Thymus (tissue), 11 donors: ENCODE measurements at regions not wholly inside any gene's neighbourhood (a gene's known extent, or its start where the extent isn't known, plus 50 kb on each side); places are given as distances from the start of the nearest gene placed in this dataset.

Experiments used
- DNase-seq, 9 donors: peaks; one replicate each; pipeline ENCODE4 v3.0.0-alpha.2; 2013; ENCODE audit warnings: low spot score in 9 of 9, low read depth in 6 of 9, missing footprints in 1 of 9
- H3K27ac ChIP-seq, 2 donors: one replicate each; pipeline ENCODE4 v1.5.1; 2013; ENCODE audit warnings: control low read depth in 1 of 2, low read depth in 1 of 2, low read length in 1 of 2, mild to moderate bottlenecking in 1 of 2, moderate library complexity in 1 of 2
- H3K27me3 ChIP-seq, 2 donors: one replicate each; pipeline ENCODE4 v1.5.1; 2013; ENCODE audit warnings: low read length in 1 of 2; ENCODE audit not compliant: control insufficient read depth in 2 of 2, insufficient read depth in 1 of 2
- H3K36me3 ChIP-seq, 2 donors: one replicate each; pipeline ENCODE4 v1.5.1; 2013; ENCODE audit warnings: low read length in 1 of 2, mild to moderate bottlenecking in 1 of 2, moderate library complexity in 1 of 2; ENCODE audit not compliant: control insufficient read depth in 2 of 2, insufficient read depth in 2 of 2
- H3K4me1 ChIP-seq, 2 donors: one replicate each; pipeline ENCODE4 v1.5.1; 2013; ENCODE audit warnings: low read length in 2 of 2; ENCODE audit not compliant: control insufficient read depth in 2 of 2, insufficient read depth in 2 of 2
- H3K4me3 ChIP-seq, 2 donors: one replicate each; pipeline ENCODE4 v1.5.1; 2013; ENCODE audit warnings: low read length in 2 of 2, control low read depth in 1 of 2, mild to moderate bottlenecking in 1 of 2
- H3K9me3 ChIP-seq, 2 donors: one replicate each; pipeline ENCODE4 v1.5.1; 2013; ENCODE audit warnings: low read length in 1 of 2, mild to moderate bottlenecking in 1 of 2; ENCODE audit not compliant: control insufficient read depth in 2 of 2, insufficient read depth in 1 of 2
- WGBS: extraction: QIAGEN DNeasy Blood & Tissue Kit; methylation state at CpG from one replicate; pipeline ENCODE4 v1.1.7; 2013; 5-methylcytosine and 5-hydroxymethylcytosine counted together
- donor health status: healthy.

DNA sequence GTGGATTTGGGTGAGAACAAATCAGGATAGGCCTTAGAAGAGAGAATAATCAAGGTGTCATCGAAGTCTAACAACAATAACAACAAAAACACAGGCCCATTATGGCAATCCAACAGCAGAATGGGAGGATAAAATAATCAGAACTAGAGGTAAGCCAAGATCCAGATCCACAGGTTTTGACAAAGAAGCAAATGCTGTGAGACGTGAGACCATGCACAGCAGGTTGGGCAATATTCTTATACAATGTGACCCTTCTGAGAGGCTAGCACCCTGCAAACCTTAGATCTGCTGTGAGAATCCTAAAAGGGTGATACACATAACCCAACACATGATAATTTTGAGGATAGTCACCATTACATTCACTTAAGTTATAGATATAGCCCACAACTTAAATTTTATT lies 352.9 kb downstream of the CDH10 start:
- WGBS, result 87% methylated on average over 2 of the region's 2 CpGs
- Histone ChIP-seq H3K9me3 (no peaks in the 10 kb centered on the region), H3K36me3 (no peaks in the 10 kb centered on the region), H3K4me3 (no peak overlapping the region), H3K27ac (no peak overlapping the region), H3K27me3 (no peaks in the 10 kb centered on the region), H3K4me1 (no peaks in the 10 kb centered on the region)
- DNase-seq, result no peak

DNA sequence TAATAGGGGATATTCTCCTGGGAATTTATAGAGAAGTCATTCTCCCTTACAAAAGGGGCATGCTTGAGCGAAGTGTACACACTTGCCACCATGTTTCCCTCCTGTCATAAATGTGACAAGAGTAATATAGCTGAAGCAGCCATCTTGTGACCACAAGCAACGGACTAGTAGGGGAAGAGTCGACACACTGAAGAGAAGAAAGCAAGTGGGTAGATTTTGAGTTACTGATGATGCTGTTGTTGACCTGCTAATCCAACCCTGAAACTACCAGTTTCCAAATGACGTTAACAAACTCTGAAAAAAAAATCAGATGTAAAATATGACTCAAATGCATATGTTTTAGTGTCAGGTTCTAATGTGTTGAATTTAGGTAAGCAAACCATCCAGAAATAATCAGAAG lies 350.4 kb downstream of the CDH10 start:
- no peaks in the 10 kb centered on the region for H3K27me3 ChIP-seq
- no peak overlapping the region for H3K4me3 ChIP-seq
- DNase-seq, result no peak
- WGBS, result 82% methylated on average over 4 of the region's 4 CpGs
- H3K36me3 ChIP-seq, result no peaks in the 10 kb centered on the region
- H3K9me3 ChIP-seq, result no peaks in the 10 kb centered on the region
- no peaks in the 10 kb centered on the region for H3K4me1 ChIP-seq
- no peak overlapping the region for H3K27ac ChIP-seq

DNA sequence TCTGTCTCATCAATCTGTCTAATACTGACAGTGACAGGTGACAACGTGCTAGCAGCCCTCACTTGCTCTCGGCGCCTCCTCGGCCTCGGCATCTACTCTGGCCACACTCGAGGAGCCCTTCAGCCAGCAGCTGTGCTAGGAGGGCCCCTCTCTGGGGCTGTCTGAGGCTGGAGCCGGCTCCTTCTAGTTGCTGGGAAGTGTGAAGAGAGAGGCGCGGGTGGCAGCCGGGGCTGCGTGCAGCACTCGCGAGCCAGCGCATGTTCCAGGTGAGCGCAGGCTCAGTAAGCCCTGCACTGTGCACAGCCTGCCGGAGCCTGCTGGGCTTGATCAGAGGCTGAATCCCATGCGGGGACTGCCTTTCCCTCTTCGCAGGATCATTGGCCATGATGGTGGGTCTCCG lies 330.7 kb downstream of the CDH10 start:
- no peaks in the 10 kb centered on the region for H3K4me1 ChIP-seq
- 92% methylated on average over 19 of the region's 19 CpGs for WGBS
- no peak for DNase-seq
- no peak overlapping the region for H3K4me3 ChIP-seq
- H3K27me3 ChIP-seq, result no peaks in the 10 kb centered on the region
- H3K27ac ChIP-seq, result no peak overlapping the region
- H3K9me3 ChIP-seq, result peaks cover 0 to 22% of the 10 kb centered on the region in 2 donors
- no peaks in the 10 kb centered on the region for H3K36me3 ChIP-seq

DNA sequence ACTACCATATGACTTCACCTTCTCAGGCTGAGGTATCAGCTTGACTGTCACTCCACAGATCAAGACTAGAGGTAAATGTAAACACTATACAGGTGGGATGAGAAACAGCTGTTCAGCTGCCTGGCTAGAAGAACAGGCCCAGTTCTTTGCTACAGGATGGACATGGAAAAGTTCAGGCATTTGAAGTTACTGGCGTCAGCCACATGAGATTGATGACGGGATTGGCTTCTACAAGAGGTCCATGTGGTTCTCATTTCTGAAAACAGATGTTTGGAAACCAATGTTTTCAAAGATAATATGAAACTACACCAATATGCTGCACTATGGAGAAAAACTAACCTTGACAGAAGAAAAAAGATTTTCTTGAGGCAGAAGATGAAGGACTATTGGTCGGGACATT lies 324.1 kb downstream of the CDH10 start:
- Histone ChIP-seq H3K36me3 (no peaks in the 10 kb centered on the region), H3K4me3 (no peak overlapping the region), H3K27me3 (no peaks in the 10 kb centered on the region), H3K27ac (no peak overlapping the region), H3K4me1 (no peaks in the 10 kb centered on the region), H3K9me3 (peaks cover 0 to 14% of the 10 kb centered on the region in 2 donors)
- DNase-seq, result no peak
- 90% methylated on average over 3 of the region's 3 CpGs for WGBS

DNA sequence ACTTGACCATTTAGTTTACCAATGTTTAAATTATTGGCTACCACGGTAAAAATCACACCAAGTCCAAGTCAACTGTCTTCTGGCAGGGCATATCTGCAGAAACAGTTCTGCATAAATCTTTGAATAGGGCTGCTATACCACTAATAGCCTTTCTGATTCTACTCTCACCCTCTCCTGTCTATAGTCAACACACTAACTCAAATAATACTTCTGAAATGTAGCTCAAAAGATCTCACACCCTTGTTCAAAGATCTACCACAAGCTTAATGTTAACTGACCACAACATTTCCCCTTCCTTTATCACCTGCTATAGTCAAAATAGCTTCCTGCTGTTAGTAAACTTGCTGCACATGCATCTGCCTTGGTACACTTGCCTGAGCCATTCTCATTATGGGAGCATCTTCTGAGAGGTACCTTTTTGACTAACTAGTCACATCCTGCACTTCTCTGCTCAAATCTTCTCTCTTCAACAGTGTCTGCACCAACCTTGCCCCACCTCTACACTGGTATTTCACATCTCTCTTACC lies 319.4 kb downstream of the CDH10 start:
- H3K4me3 ChIP-seq, result no peak overlapping the region
- H3K4me1 ChIP-seq, result no peaks in the 10 kb centered on the region
- no peak for DNase-seq
- WGBS, result 88% methylated on average over 1 of the region's 1 CpG
- H3K36me3 ChIP-seq, result no peaks in the 10 kb centered on the region
- no peaks in the 10 kb centered on the region for H3K27me3 ChIP-seq
- H3K9me3 ChIP-seq, result peaks cover 0 to 1% of the 10 kb centered on the region in 2 donors
- H3K27ac ChIP-seq, result no peak overlapping the region

DNA sequence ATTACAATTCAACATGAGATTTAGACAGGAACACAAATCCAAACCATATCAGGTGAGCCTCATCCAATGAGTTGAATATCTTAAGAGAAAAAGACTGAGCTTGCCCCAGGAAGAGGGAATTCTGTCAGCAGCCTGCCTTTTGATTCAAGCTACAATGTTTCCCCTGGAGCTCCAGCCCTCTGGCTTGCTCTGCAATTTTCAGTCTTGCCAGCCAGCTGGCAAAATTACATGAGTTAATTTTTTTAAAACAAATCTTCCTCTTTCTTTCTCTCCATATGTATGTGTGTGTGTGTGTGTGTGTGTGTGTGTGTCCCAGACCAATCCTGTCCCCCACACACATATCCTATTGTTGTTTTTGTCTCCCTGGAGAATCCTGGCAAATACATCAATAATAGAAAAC lies 313.2 kb downstream of the CDH10 start:
- no peak for DNase-seq
- no peak overlapping the region for H3K4me3 ChIP-seq
- no peaks in the 10 kb centered on the region for H3K36me3 ChIP-seq
- H3K27me3 ChIP-seq, result no peaks in the 10 kb centered on the region
- H3K27ac ChIP-seq, result no peak overlapping the region
- no peaks in the 10 kb centered on the region for H3K4me1 ChIP-seq
- no peaks in the 10 kb centered on the region for H3K9me3 ChIP-seq

DNA sequence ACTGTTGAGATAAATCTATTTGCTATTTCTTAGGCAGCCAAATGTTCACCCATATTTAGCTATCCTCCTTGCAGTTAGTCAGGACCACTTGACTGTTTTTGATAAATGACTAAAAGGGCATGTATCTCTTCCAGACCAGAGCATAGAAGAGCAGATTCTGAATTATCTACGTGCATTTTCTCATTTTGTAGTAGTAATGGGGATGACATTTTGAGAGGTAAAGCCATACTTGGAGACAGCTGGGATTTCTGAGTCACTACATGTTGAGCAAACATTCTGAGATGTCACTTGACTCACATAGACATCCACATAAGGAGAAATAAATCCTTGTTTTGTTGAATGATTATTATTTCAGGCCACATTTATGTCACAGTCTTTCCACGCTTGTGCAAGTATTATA lies 297.6 kb downstream of the CDH10 start:
- no peaks in the 10 kb centered on the region for H3K4me1 ChIP-seq
- no peaks in the 10 kb centered on the region for H3K27me3 ChIP-seq
- no peak for DNase-seq
- H3K4me3 ChIP-seq, result no peak overlapping the region
- WGBS, result 87% methylated on average over 2 of the region's 2 CpGs
- H3K27ac ChIP-seq, result no peak overlapping the region
- no peaks in the 10 kb centered on the region for H3K9me3 ChIP-seq
- H3K36me3 ChIP-seq, result no peaks in the 10 kb centered on the region

DNA sequence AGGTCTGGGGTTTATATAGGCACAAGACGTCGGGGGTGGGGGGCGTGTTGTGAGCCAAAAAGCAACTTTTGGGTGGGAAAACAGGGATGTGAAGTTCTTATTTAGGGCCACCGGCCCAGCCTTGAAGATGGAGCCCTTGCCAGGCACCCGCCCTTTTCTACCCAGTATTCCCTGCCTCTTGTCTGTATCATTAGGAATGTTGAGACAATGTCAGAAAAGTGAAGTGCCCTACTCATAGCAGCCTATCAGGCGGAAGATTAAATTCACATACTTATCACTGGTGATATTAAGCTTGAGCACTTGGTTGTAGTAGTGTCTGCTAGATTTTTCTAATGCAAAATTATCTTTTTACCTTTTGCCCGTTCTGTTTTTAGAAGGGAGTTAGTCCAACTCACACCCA lies 293.5 kb downstream of the CDH10 start:
- no peak overlapping the region for H3K27ac ChIP-seq
- no peak for DNase-seq
- no peaks in the 10 kb centered on the region for H3K36me3 ChIP-seq
- no peak overlapping the region for H3K4me3 ChIP-seq
- no peaks in the 10 kb centered on the region for H3K4me1 ChIP-seq
- 93% methylated on average over 7 of the region's 7 CpGs for WGBS
- H3K9me3 ChIP-seq, result no peaks in the 10 kb centered on the region
- no peaks in the 10 kb centered on the region for H3K27me3 ChIP-seq

DNA sequence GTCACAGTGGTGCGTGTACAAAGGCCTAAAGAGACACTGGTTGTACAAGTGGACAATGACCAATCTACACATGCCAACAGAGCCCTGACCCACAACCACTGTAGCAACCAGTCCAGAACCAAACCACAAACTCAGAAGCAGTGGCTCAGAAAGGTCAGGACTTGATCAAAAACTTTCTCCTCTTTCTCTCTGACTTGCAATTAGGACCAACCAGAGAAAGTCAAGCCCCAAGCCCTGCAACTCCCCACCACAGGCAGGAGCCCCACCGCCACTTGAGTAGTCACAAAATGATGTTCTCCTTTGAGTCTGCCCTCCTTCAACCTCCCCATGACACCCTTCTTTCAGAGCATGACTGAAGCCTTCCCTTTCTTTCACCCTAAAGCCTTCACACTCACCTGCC lies 291.8 kb downstream of the CDH10 start:
- no peak for DNase-seq
- H3K4me1 ChIP-seq, result no peaks in the 10 kb centered on the region
- WGBS, result 92% methylated on average over 2 of the region's 2 CpGs
- H3K27ac ChIP-seq, result no peak overlapping the region
- H3K4me3 ChIP-seq, result no peak overlapping the region
- H3K27me3 ChIP-seq, result no peaks in the 10 kb centered on the region
- H3K9me3 ChIP-seq, result no peaks in the 10 kb centered on the region
- no peaks in the 10 kb centered on the region for H3K36me3 ChIP-seq

DNA sequence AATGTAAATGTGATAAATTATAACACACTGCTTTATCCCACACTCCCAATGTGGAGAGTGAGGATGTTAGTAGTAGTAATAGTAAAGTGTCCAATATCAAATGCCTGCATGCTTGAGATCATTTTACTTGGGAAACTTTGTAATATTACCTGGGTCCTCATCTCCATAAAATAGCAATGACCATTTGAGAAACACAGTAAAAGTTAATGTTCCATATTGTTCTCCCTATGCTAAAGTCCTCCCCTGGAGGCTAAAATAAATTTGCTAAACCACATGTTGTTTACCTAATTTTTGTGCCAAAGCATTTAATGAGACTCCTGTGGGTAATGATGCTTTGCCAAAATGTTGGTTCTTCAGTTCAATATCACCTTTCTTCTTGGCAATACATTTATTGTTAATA lies 291.2 kb downstream of the CDH10 start:
- Histone ChIP-seq H3K4me3 (no peak overlapping the region), H3K36me3 (no peaks in the 10 kb centered on the region), H3K27me3 (no peaks in the 10 kb centered on the region), H3K27ac (no peak overlapping the region), H3K4me1 (no peaks in the 10 kb centered on the region), H3K9me3 (no peaks in the 10 kb centered on the region)
- no peak for DNase-seq
